Panc1 (cell line): ENCODE measurements at regions not wholly inside any gene's neighbourhood (a gene's known extent, or its start where the extent isn't known, plus 50 kb on each side); places are given as distances from the start of the nearest gene placed in this dataset.

Experiments
- CTCF ChIP-seq: fragments of 450-650 bp; IDR thresholded peaks from 2 replicates; pipeline ENCODE4 v1.5.1; 2017; ENCODE audit warnings: mild to moderate bottlenecking
- REST ChIP-seq, 2 experiments: IDR thresholded peaks; 2 replicates each; pipeline ENCODE4 v1.6.1; 2011 to 2012; ENCODE audit warnings: low read depth in 2 of 2, control low read depth in 1 of 2, low read length in 1 of 2, mild to moderate bottlenecking in 1 of 2, moderate library complexity in 1 of 2; ENCODE audit not compliant: insufficient read depth in 1 of 2

GRCh38 chr14:24694680-24695079 lies 60.7 kb upstream of the GZMB start:
- TF ChIP-seq CTCF (no peak), REST (IDR thresholded peaks at IDR 0.05; ENCODE audit: insufficient read depth in 1 of 2, low read depth in 2 of 2, low read length in 1 of 2) (no peak)
